ENCODE measurements at regions not wholly inside any gene's neighbourhood (a gene's known extent, or its start where the extent isn't known, plus 50 kb on each side); places are given as distances from the start of the nearest gene placed in this dataset.

GRCh38 chr3:115537669-115538068 is 85.6 kb upstream of the GAP43 start:
- DNase-seq: no peak

- no peak for DNase-seq
Observed at GRCh38 chr3:115547207-115547606, 76.1 kb upstream of the GAP43 start.

- no peak for DNase-seq
Observed at GRCh38 chr3:115548611-115549010, 74.7 kb upstream of the GAP43 start.

- no peak for DNase-seq
Observed at GRCh38 chr3:115549071-115549470, 74.2 kb upstream of the GAP43 start.

- no peak for DNase-seq
Observed at GRCh38 chr3:115550285-115550761, 73.0 kb upstream of the GAP43 start.

- DNase-seq: no peak
Observed at GRCh38 chr3:115551016-115551415, 72.3 kb upstream of the GAP43 start.

- DNase-seq: no peak
Observed at GRCh38 chr3:115552007-115552406, 71.3 kb upstream of the GAP43 start.

GRCh38 chr3:115553796-115554486 is 69.4 kb upstream of the GAP43 start:
- DNase-seq: no peak

GRCh38 chr3:115554487-115554807 is 68.9 kb upstream of the GAP43 start:
- DNase-seq: no peak

GRCh38 chr3:115562636-115563267 is 60.6 kb upstream of the GAP43 start:
- DNase-seq: no peak

GRCh38 chr3:115563984-115564383 is 59.3 kb upstream of the GAP43 start:
- no peak for DNase-seq

GRCh38 chr3:115571413-115571812 is 51.9 kb upstream of the GAP43 start:
- DNase-seq: no peak

Data from activated naive CD4-positive, alpha-beta T cell treated with Interleukin-2 at 50 U/mL for 16 hours (primary cell).